ENCODE measurements at regions not wholly inside any gene's neighbourhood (a gene's known extent, or its start where the extent isn't known, plus 50 kb on each side); places are given as distances from the start of the nearest gene placed in this dataset.

DNA sequence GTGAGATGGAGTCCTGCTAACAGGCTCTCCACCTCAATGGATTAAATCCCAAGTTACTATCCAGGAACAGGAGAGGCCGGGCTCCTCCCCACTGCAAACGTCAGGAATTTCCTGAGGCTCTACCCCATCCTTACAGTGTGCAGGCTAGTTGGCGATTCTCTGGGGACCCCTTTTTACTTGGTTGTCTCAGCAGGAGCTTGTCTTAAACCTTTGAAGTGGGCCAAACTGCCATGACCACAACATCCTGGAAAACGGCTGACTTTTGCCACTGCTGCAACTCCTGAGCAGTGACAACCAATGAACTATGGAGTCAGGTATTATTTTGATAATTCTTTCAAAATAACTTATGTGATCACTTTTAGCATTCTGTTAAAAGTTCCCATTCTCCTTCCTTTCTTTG, 440.9 kb upstream of the CCDC54 start:
- TF ChIP-seq, protein P1, sequence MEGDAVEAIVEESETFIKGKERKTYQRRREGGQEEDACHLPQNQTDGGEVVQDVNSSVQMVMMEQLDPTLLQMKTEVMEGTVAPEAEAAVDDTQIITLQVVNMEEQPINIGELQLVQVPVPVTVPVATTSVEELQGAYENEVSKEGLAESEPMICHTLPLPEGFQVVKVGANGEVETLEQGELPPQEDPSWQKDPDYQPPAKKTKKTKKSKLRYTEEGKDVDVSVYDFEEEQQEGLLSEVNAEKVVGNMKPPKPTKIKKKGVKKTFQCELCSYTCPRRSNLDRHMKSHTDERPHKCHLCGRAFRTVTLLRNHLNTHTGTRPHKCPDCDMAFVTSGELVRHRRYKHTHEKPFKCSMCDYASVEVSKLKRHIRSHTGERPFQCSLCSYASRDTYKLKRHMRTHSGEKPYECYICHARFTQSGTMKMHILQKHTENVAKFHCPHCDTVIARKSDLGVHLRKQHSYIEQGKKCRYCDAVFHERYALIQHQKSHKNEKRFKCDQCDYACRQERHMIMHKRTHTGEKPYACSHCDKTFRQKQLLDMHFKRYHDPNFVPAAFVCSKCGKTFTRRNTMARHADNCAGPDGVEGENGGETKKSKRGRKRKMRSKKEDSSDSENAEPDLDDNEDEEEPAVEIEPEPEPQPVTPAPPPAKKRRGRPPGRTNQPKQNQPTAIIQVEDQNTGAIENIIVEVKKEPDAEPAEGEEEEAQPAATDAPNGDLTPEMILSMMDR (IDR thresholded peaks at IDR 0.05; ENCODE audit: low read depth, low read length) = no peak
- no peak overlapping the region for H3K4me3 ChIP-seq (ENCODE audit: low read depth, low read length)
- no peaks in the 10 kb centered on the region for H3K27me3 ChIP-seq (ENCODE audit: insufficient read depth, low read depth, severe bottlenecking)
- H3K36me3 ChIP-seq = no peaks in the 10 kb centered on the region
- H3K9me3 ChIP-seq (ENCODE audit: severe bottlenecking) = no peaks in the 10 kb centered on the region
- DNase-seq = no peak
- no peak overlapping the region for H3K27ac ChIP-seq

DNA sequence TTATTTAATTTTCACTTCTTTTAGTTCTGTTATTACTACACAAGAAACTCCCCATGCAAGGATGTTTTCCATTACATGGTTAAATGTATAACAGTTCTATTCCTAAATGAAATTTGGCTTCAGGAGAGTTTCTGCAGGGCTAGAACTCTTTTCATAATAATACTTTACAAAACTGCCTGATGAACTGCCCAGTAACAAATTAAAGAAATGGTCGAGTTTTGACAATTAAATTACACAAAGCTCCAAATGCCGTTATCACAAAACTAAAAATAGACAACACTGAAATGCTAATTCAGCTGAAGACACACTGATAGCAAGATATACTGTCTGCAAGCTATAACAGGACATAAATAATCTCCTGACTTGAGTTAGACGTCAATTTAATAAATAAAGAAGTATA, 435.2 kb upstream of the CCDC54 start:
- Histone ChIP-seq H3K27ac (no peak overlapping the region), H3K27me3 (ENCODE audit: insufficient read depth, low read depth, severe bottlenecking) (no peaks in the 10 kb centered on the region), H3K4me3 (ENCODE audit: low read depth, low read length) (no peak overlapping the region), H3K9me3 (ENCODE audit: severe bottlenecking) (no peaks in the 10 kb centered on the region), H3K36me3 (no peaks in the 10 kb centered on the region)
- no peak for DNase-seq
- TF ChIP-seq, protein P1 (IDR thresholded peaks at IDR 0.05; ENCODE audit: low read depth, low read length) = no peak

DNA sequence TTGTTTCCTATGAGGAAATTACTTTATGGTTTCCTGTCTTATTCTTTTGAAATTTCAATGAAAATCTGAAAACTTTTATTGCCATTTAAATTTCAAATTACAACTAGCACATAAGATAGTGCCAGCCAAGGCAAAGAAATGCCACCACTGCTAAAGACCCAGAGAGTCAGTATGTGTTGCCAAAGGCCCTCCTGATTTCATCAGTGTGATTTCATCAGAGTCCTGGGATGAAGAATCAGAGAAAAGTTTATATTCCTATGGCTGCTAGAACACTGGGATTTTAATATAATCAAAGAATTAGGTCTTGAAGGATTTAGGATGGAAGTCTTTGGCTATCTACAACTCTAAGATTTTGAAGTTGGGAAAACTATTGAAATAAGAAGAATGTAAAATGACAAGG, 434.2 kb upstream of the CCDC54 start:
- TF ChIP-seq, protein P1 (IDR thresholded peaks at IDR 0.05; ENCODE audit: low read depth, low read length) = no peak
- H3K27me3 ChIP-seq (ENCODE audit: insufficient read depth, low read depth, severe bottlenecking) = no peaks in the 10 kb centered on the region
- no peak overlapping the region for H3K27ac ChIP-seq
- H3K4me3 ChIP-seq (ENCODE audit: low read depth, low read length) = no peak overlapping the region
- DNase-seq = no peak
- no peaks in the 10 kb centered on the region for H3K9me3 ChIP-seq (ENCODE audit: severe bottlenecking)
- H3K36me3 ChIP-seq = no peaks in the 10 kb centered on the region

DNA sequence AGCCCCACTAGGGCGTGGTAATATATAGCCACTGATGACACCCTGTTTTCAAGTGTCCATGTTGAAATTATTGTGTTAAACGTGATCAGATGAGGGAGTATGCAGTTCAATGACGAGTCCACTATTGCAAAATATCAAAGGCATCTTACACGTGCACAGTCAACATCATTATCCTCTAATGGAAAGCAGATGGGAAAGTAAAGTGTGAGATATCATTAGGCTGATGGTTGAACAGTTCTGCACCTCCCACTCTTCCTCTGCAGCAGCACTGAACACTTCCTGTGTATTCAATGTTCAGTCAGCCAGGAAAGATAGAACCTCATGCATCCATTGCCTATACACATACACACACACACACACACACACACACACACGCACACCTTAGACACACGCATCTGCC, 431.8 kb upstream of the CCDC54 start:
- Histone ChIP-seq H3K27ac (no peak overlapping the region), H3K27me3 (ENCODE audit: insufficient read depth, low read depth, severe bottlenecking) (no peaks in the 10 kb centered on the region), H3K36me3 (no peaks in the 10 kb centered on the region), H3K9me3 (ENCODE audit: severe bottlenecking) (no peaks in the 10 kb centered on the region), H3K4me3 (ENCODE audit: low read depth, low read length) (no peak overlapping the region)
- no peak for DNase-seq
- TF ChIP-seq, protein P1 (IDR thresholded peaks at IDR 0.05; ENCODE audit: low read depth, low read length) = no peak

DNA sequence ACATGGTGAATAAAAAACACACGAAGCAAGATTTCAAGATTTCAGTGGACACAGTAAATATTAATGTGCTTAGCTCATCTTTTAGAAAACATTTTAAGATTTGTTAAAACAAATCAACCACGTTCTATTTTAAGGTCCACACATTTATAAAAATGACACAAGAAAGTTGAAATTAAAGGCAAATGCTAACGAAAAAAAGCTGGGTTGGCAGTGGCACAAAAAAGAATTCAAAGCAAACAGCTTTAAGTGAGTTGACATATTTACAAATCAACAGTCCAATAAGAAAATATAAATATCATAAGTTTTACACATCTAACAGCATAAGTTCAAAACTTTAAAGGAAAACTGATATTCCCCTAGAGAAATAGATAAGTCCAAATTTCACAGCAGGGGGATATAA, 430.4 kb upstream of the CCDC54 start:
- TF ChIP-seq, protein P1 (IDR thresholded peaks at IDR 0.05; ENCODE audit: low read depth, low read length) = no peak

DNA sequence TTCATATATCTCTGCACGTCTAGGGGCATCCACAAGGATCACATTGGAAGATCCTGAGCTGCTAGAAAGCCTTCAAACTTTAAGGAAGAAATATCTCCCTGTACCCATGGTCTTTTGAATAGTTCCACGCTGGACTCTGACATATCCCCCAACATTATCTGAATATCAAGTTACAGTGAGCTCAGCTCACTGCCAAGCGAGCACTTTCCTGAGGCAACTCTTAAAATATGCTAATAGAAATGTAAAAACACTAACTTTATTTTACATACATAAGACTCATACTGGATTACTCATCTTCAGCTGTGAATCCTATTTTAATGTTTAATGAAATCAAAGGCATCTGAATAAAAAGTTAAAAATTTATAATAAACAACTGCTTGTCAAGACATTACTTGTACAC, 420.2 kb upstream of the CCDC54 start:
- no peak overlapping the region for H3K27ac ChIP-seq
- TF ChIP-seq, protein P1 (IDR thresholded peaks at IDR 0.05; ENCODE audit: low read depth, low read length) = no peak
- DNase-seq = no peak

More for the DNA sequence above, 430.4 kb upstream of the CCDC54 start:
- Histone ChIP-seq H3K27ac (no peak overlapping the region), H3K36me3 (no peaks in the 10 kb centered on the region), H3K4me3 (ENCODE audit: low read depth, low read length) (no peak overlapping the region), H3K27me3 (ENCODE audit: insufficient read depth, low read depth, severe bottlenecking) (no peaks in the 10 kb centered on the region), H3K9me3 (ENCODE audit: severe bottlenecking) (no peaks in the 10 kb centered on the region)
- no peak for DNase-seq

More for the DNA sequence above, 420.2 kb upstream of the CCDC54 start:
- no peaks in the 10 kb centered on the region for H3K9me3 ChIP-seq (ENCODE audit: severe bottlenecking)
- H3K36me3 ChIP-seq = no peaks in the 10 kb centered on the region
- no peak overlapping the region for H3K4me3 ChIP-seq (ENCODE audit: low read depth, low read length)
- no peaks in the 10 kb centered on the region for H3K27me3 ChIP-seq (ENCODE audit: insufficient read depth, low read depth, severe bottlenecking)
